ENCODE measurements at regions not wholly inside any gene's neighbourhood (a gene's known extent, or its start where the extent isn't known, plus 50 kb on each side); places are given as distances from the start of the nearest gene placed in this dataset.

DNA sequence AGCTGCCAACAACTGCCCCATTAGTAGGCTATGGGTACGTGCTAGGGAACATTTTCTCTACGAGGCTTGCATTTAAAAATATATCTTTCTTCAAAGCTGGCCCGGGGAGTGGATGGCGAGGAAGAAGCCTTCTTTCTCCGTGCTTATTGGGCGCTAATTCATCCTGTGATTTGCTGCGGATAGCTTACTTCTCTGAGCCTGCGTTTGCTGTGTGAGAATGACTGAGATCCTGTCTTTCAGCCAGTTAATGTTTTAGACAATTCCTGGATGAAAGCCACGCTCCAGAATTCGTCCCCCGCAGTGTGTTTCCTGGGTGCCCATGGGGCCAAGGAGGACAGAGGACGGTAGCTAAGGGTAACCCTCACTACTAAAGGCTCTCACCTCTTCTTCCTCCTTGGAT, 57.8 kb upstream of the TARBP1 start:
- TF ChIP-seq, protein P1, sequence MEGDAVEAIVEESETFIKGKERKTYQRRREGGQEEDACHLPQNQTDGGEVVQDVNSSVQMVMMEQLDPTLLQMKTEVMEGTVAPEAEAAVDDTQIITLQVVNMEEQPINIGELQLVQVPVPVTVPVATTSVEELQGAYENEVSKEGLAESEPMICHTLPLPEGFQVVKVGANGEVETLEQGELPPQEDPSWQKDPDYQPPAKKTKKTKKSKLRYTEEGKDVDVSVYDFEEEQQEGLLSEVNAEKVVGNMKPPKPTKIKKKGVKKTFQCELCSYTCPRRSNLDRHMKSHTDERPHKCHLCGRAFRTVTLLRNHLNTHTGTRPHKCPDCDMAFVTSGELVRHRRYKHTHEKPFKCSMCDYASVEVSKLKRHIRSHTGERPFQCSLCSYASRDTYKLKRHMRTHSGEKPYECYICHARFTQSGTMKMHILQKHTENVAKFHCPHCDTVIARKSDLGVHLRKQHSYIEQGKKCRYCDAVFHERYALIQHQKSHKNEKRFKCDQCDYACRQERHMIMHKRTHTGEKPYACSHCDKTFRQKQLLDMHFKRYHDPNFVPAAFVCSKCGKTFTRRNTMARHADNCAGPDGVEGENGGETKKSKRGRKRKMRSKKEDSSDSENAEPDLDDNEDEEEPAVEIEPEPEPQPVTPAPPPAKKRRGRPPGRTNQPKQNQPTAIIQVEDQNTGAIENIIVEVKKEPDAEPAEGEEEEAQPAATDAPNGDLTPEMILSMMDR (IDR thresholded peaks at IDR 0.05): no peak
- TF ChIP-seq POLR2A (IDR thresholded peaks at IDR 0.05; ENCODE audit: low read depth): no peak
